Vagina (tissue), 2 donors: ENCODE measurements at regions not wholly inside any gene's neighbourhood (a gene's known extent, or its start where the extent isn't known, plus 50 kb on each side); places are given as distances from the start of the nearest gene placed in this dataset.
A peak's percentile ranks its signal among the peaks of the same experiment; 100 is the strongest.

ENCODE experiments used
- DNase-seq, 2 donors: peaks; one replicate each; pipeline ENCODE4 v3.0.0-alpha.2; 2017; ENCODE audit errors: extremely low spot score in 2 of 2
- H3K27ac ChIP-seq: fragments of 200-600 bp; sonication (generic); one replicate; pipeline ENCODE4 v1.5.1; 2019
- H3K27me3 ChIP-seq: fragments of 200-600 bp; sonication (generic); one replicate; pipeline ENCODE4 v1.5.1; 2019
- H3K36me3 ChIP-seq, 2 donors: fragments of 200-600 bp; sonication (generic); one replicate each; pipeline ENCODE4 v1.5.1; 2017 to 2019
- H3K4me1 ChIP-seq: fragments of 200-600 bp; sonication (generic); one replicate; pipeline ENCODE4 v1.5.1; 2019
- H3K4me3 ChIP-seq, 2 donors: fragments of 200-600 bp; sonication (generic); 1 replicate in 1 of 2; 2 replicates in 1 of 2; pipeline ENCODE4 v1.5.1; 2016 to 2019
- H3K9me3 ChIP-seq: fragments of 200-600 bp; sonication (generic); one replicate; pipeline ENCODE4 v1.5.1; 2019
- CTCF ChIP-seq, 3 experiments: fragments of 450-650 bp in 2 of 3; fragments of 200-600 bp in 1 of 3; sonication (generic) in 1 of 3; IDR thresholded peaks; one replicate each; pipeline ENCODE4 v1.5.1; 2017 to 2019; ENCODE audit warnings: antibody characterized with exemption in 3 of 3, mild to moderate bottlenecking in 2 of 3, moderate library complexity in 2 of 3
- POLR2A ChIP-seq, 2 donors: fragments of 450-650 bp; IDR thresholded peaks; one replicate each; pipeline ENCODE4 v1.6.1; 2017; ENCODE audit warnings: antibody characterized with exemption in 2 of 2, mild to moderate bottlenecking in 2 of 2, moderate library complexity in 2 of 2
- POLR2AphosphoS5 ChIP-seq, 2 donors: sonication (generic); formaldehyde crosslinking; IDR thresholded peaks; one replicate each; pipeline ENCODE4 v1.9.0; 2017; ENCODE audit warnings: antibody characterized with exemption in 2 of 2, mild to moderate bottlenecking in 2 of 2, low read depth in 1 of 2; ENCODE audit not compliant: insufficient read depth in 1 of 2
- intact Hi-C: fragments of 100-400 bp; cut with DNase I; formaldehyde crosslinking; loops from one replicate; pipeline ENCODE4 v1.15.1; 2023

- Histone ChIP-seq H3K9me3 (no peaks in the 10 kb centered on the region), H3K27me3 (no peaks in the 10 kb centered on the region), H3K4me1 (no peaks in the 10 kb centered on the region), H3K27ac (no peak overlapping the region), H3K36me3 (no peaks in the 10 kb centered on the region), H3K4me3 (no peak overlapping the region)
- intact Hi-C loops = loop anchor here (10.0 kb wide), 1 partner anchor 150 kb away; no protein-coding TSS in a partner anchor
- peak in 1 of 2 donors; percentile 81 for DNase-seq
- TF ChIP-seq POLR2AphosphoS5 (IDR thresholded peaks at IDR 0.05; ENCODE audit: insufficient read depth in 1 of 2, low read depth in 1 of 2) (no peak), POLR2A (IDR thresholded peaks at IDR 0.05) (no peak), CTCF (IDR thresholded peaks at IDR 0.05) (no peak)
These were observed 50.4 kb upstream of the ARHGEF7 start for GRCh38 chr13:111064661-111065060.

- Histone ChIP-seq H3K27ac (no peak overlapping the region), H3K36me3 (no peaks in the 10 kb centered on the region), H3K4me3 (no peak overlapping the region), H3K9me3 (no peaks in the 10 kb centered on the region), H3K4me1 (no peaks in the 10 kb centered on the region), H3K27me3 (no peaks in the 10 kb centered on the region)
- no peak for TF ChIP-seq POLR2AphosphoS5 (IDR thresholded peaks at IDR 0.05; ENCODE audit: insufficient read depth in 1 of 2, low read depth in 1 of 2)
- TF ChIP-seq CTCF (IDR thresholded peaks at IDR 0.05) = no peak
- TF ChIP-seq POLR2A (IDR thresholded peaks at IDR 0.05) = no peak
- intact Hi-C loops = loop anchor here (10.0 kb wide), 1 partner anchor 152 kb away; no protein-coding TSS in a partner anchor
- peak in 1 of 2 donors; percentile 22 for DNase-seq
These were observed 52.1 kb upstream of the ARHGEF7 start for GRCh38 chr13:111062966-111063365.

GRCh38 chr13:111062305-111062704 is 52.8 kb upstream of the ARHGEF7 start:
- Histone ChIP-seq H3K36me3 (no peaks in the 10 kb centered on the region), H3K9me3 (no peaks in the 10 kb centered on the region), H3K4me3 (no peak overlapping the region), H3K27ac (no peak overlapping the region), H3K27me3 (no peaks in the 10 kb centered on the region), H3K4me1 (no peaks in the 10 kb centered on the region)
- TF ChIP-seq POLR2A (IDR thresholded peaks at IDR 0.05) (no peak), POLR2AphosphoS5 (IDR thresholded peaks at IDR 0.05; ENCODE audit: insufficient read depth in 1 of 2, low read depth in 1 of 2) (no peak), CTCF (IDR thresholded peaks at IDR 0.05) (no peak)
- peak in 1 of 2 donors; percentile 78 for DNase-seq
- intact Hi-C loops = loop anchor here (10.0 kb wide), 1 partner anchor 152 kb away; no protein-coding TSS in a partner anchor

GRCh38 chr13:111061358-111062045 is 53.6 kb upstream of the ARHGEF7 start:
- no peak overlapping the region for H3K27ac ChIP-seq
- intact Hi-C loops = loop anchor here (10.0 kb wide), 1 partner anchor 153 kb away; no protein-coding TSS in a partner anchor
- no peaks in the 10 kb centered on the region for H3K27me3 ChIP-seq
- no peaks in the 10 kb centered on the region for H3K9me3 ChIP-seq
- TF ChIP-seq CTCF (IDR thresholded peaks at IDR 0.05) (no peak), POLR2AphosphoS5 (IDR thresholded peaks at IDR 0.05; ENCODE audit: insufficient read depth in 1 of 2, low read depth in 1 of 2) (no peak), POLR2A (IDR thresholded peaks at IDR 0.05) (no peak)
- no peak overlapping the region for H3K4me3 ChIP-seq
- no peaks in the 10 kb centered on the region for H3K4me1 ChIP-seq
- DNase-seq = peak in 1 of 2 donors; percentile 64
- no peaks in the 10 kb centered on the region for H3K36me3 ChIP-seq
